NCI-H2107 treated with DMSO at 0.1 percent for 48 hours (cell line): ENCODE measurements at regions not wholly inside any gene's neighbourhood (a gene's known extent, or its start where the extent isn't known, plus 50 kb on each side); places are given as distances from the start of the nearest gene placed in this dataset.
"Not testable (repeated sequence)": the region's sequence is repeated elsewhere in the genome, so short reads cannot be mapped to it uniquely, and the experiment has no call there.

ENCODE experiments used
- DNase-seq: peaks from one replicate; lab custom pipeline; 2025; ENCODE audit not compliant: unreplicated experiment; lab: John Stamatoyannopoulos, UW

GRCh38 chr6:21909321-21909720 is 315.8 kb downstream of the SOX4 start:
- no peak for DNase-seq

- no peak for DNase-seq
Measured at GRCh38 chr6:21911208-21911607, 317.7 kb downstream of the SOX4 start.

- DNase-seq: no peak
Measured at GRCh38 chr6:21912151-21912832, 318.7 kb downstream of the SOX4 start.

- no peak for DNase-seq
Measured at GRCh38 chr6:21914121-21914973, 320.8 kb downstream of the SOX4 start.

- no peak for DNase-seq
Measured at GRCh38 chr6:21915707-21916260, 322.2 kb downstream of the SOX4 start.

- no peak for DNase-seq
Measured at GRCh38 chr6:21918041-21918440, 324.5 kb downstream of the SOX4 start.

GRCh38 chr6:21918666-21919065 is 325.1 kb downstream of the SOX4 start:
- no peak for DNase-seq

GRCh38 chr6:21922086-21922485 is 328.5 kb downstream of the SOX4 start:
- DNase-seq: no peak

GRCh38 chr6:21924002-21924401 is 330.5 kb downstream of the SOX4 start:
- DNase-seq: no peak

- no peak for DNase-seq
Measured at GRCh38 chr6:21928827-21929226, 335.3 kb downstream of the SOX4 start.

GRCh38 chr6:21931641-21932335 is 338.2 kb downstream of the SOX4 start:
- DNase-seq: no peak

GRCh38 chr6:21933351-21933750 is 339.8 kb downstream of the SOX4 start:
- DNase-seq: no peak

GRCh38 chr6:21935142-21935541 is 341.6 kb downstream of the SOX4 start:
- DNase-seq: no peak

- DNase-seq: no peak
Measured at GRCh38 chr6:21935561-21936028, 342.0 kb downstream of the SOX4 start.

GRCh38 chr6:21937466-21937865 is 343.9 kb downstream of the SOX4 start:
- no peak for DNase-seq

GRCh38 chr6:21939066-21939465 is 345.5 kb downstream of the SOX4 start:
- not testable (repeated sequence) for DNase-seq

GRCh38 chr6:21941926-21942325 is 348.4 kb downstream of the SOX4 start:
- no peak for DNase-seq

GRCh38 chr6:21942897-21943296 is 349.3 kb downstream of the SOX4 start:
- DNase-seq: no peak

- peak; percentile 78 for DNase-seq
Measured at GRCh38 chr6:21946298-21946783, 350.5 kb downstream of the PRL start.

- not testable (repeated sequence) for DNase-seq
Measured at GRCh38 chr6:21947227-21947626, 349.6 kb downstream of the PRL start.

- DNase-seq: no peak
Measured at GRCh38 chr6:21947731-21948386, 349.0 kb downstream of the PRL start.
